ENCODE measurements at regions not wholly inside any gene's neighbourhood (a gene's known extent, or its start where the extent isn't known, plus 50 kb on each side); places are given as distances from the start of the nearest gene placed in this dataset.

- CTCF ChIA-PET, result no interaction called here
- no peak overlapping the region for H3K4me3 ChIP-seq (ENCODE audit: low read length)
These were observed 165.2 kb upstream of the NFIB start for GRCh38 chr9:14479163-14479560.

GRCh38 chr9:14478175-14479162 is 164.5 kb upstream of the NFIB start:
- Histone ChIP-seq H4K20me1 (ENCODE audit: low read length) (no peaks in the 10 kb centered on the region), H3K36me3 (ENCODE audit: low read depth, low read length) (no peaks in the 10 kb centered on the region), H3K27ac (ENCODE audit: low read length) (no peak overlapping the region), H3K9me2 (replicated peaks; ENCODE audit: low read length) (no peaks in the 10 kb centered on the region), H2AFZ (ENCODE audit: low read length) (no peak overlapping the region), H3K4me2 (ENCODE audit: low read length) (no peak overlapping the region), H3F3A (ENCODE audit: low read length, unreplicated experiment) (no peaks in the 10 kb centered on the region), H3K27me3 (ENCODE audit: low read length) (no peaks in the 10 kb centered on the region), H3K4me3 (ENCODE audit: low read length) (no peak overlapping the region), H3K4me1 (ENCODE audit: insufficient read depth, low read length) (peaks cover 8% of the 10 kb centered on the region; the same call in 1 of the 2 replicates), H3K79me2 (ENCODE audit: low read length) (no peaks in the 10 kb centered on the region), H3K9ac (ENCODE audit: low read length) (no peak overlapping the region), H3K9me3 (ENCODE audit: low read length) (no peaks in the 10 kb centered on the region)
- ChIA-PET CTCF (no interaction called here), POLR2A (ENCODE audit: unreplicated experiment) (no interaction called here)
- no peak for DNase-seq
- no peak for ATAC-seq
- TF ChIP-seq CTCF (conservative IDR thresholded peaks at IDR 0.05; ENCODE audit: low read depth, low read length) (no peak), EZH2phosphoT487 (IDR thresholded peaks at IDR 0.05; ENCODE audit: borderline replicate concordance, low read length) (no peak), EZH2 (IDR thresholded peaks at IDR 0.05; ENCODE audit: low read length, unreplicated experiment) (no peak)
- BruUV-seq (replicated peaks), result no TSS peak
- intact Hi-C loops (cut with micrococcal nuclease), result no loop called here

More at GRCh38 chr9:14479163-14479560, 165.2 kb upstream of the NFIB start:
- POLR2A ChIA-PET (ENCODE audit: unreplicated experiment), result no interaction called here
- no TSS peak for BruUV-seq (replicated peaks)
- no peak overlapping the region for H3K4me2 ChIP-seq (ENCODE audit: low read length)
- no peak overlapping the region for H3K9ac ChIP-seq (ENCODE audit: low read length)
- no peak overlapping the region for H2AFZ ChIP-seq (ENCODE audit: low read length)
- intact Hi-C loops (cut with micrococcal nuclease), result no loop called here
- H3F3A ChIP-seq (ENCODE audit: low read length, unreplicated experiment), result no peaks in the 10 kb centered on the region
- H3K27me3 ChIP-seq (ENCODE audit: low read length), result no peaks in the 10 kb centered on the region
- no peak overlapping the region for H3K27ac ChIP-seq (ENCODE audit: low read length)
- peaks cover 8% of the 10 kb centered on the region; the same call in 1 of the 2 replicates for H3K4me1 ChIP-seq (ENCODE audit: insufficient read depth, low read length)
- no peaks in the 10 kb centered on the region for H3K9me2 ChIP-seq (replicated peaks; ENCODE audit: low read length)
- TF ChIP-seq EZH2phosphoT487 (IDR thresholded peaks at IDR 0.05; ENCODE audit: borderline replicate concordance, low read length) (no peak), EZH2 (IDR thresholded peaks at IDR 0.05; ENCODE audit: low read length, unreplicated experiment) (no peak), CTCF (conservative IDR thresholded peaks at IDR 0.05; ENCODE audit: low read depth, low read length) (no peak)
- H3K9me3 ChIP-seq (ENCODE audit: low read length), result no peaks in the 10 kb centered on the region
- H3K36me3 ChIP-seq (ENCODE audit: low read depth, low read length), result no peaks in the 10 kb centered on the region
- no peak for DNase-seq
- ATAC-seq, result no peak
- H3K79me2 ChIP-seq (ENCODE audit: low read length), result no peaks in the 10 kb centered on the region
- no peaks in the 10 kb centered on the region for H4K20me1 ChIP-seq (ENCODE audit: low read length)

GRCh38 chr9:14471041-14471440 is 157.1 kb upstream of the NFIB start:
- no peaks in the 10 kb centered on the region for H3K36me3 ChIP-seq (ENCODE audit: low read depth, low read length)
- no peak overlapping the region for H3K4me2 ChIP-seq (ENCODE audit: low read length)
- BruUV-seq (replicated peaks), result no TSS peak
- no peak for DNase-seq
- no peaks in the 10 kb centered on the region for H3K79me2 ChIP-seq (ENCODE audit: low read length)
- ChIA-PET CTCF (no interaction called here), POLR2A (ENCODE audit: unreplicated experiment) (no interaction called here)
- no peaks in the 10 kb centered on the region for H4K20me1 ChIP-seq (ENCODE audit: low read length)
- no peaks in the 10 kb centered on the region for H3F3A ChIP-seq (ENCODE audit: low read length, unreplicated experiment)
- intact Hi-C loops (cut with micrococcal nuclease), result no loop called here
- H3K9ac ChIP-seq (ENCODE audit: low read length), result no peak overlapping the region
- peaks cover 8% of the 10 kb centered on the region; the same call in 1 of the 2 replicates for H3K4me1 ChIP-seq (ENCODE audit: insufficient read depth, low read length)
- H3K9me3 ChIP-seq (ENCODE audit: low read length), result no peaks in the 10 kb centered on the region
- TF ChIP-seq EZH2 (IDR thresholded peaks at IDR 0.05; ENCODE audit: low read length, unreplicated experiment) (no peak), EZH2phosphoT487 (IDR thresholded peaks at IDR 0.05; ENCODE audit: borderline replicate concordance, low read length) (no peak), CTCF (conservative IDR thresholded peaks at IDR 0.05; ENCODE audit: low read depth, low read length) (no peak)
- no peak overlapping the region for H3K27ac ChIP-seq (ENCODE audit: low read length)
- no peak overlapping the region for H3K4me3 ChIP-seq (ENCODE audit: low read length)
- H3K27me3 ChIP-seq (ENCODE audit: low read length), result no peaks in the 10 kb centered on the region
- ATAC-seq, result no peak
- no peaks in the 10 kb centered on the region for H3K9me2 ChIP-seq (replicated peaks; ENCODE audit: low read length)
- no peak overlapping the region for H2AFZ ChIP-seq (ENCODE audit: low read length)

All from PC-3 (cell line).